ENCODE measurements at regions not wholly inside any gene's neighbourhood (a gene's known extent, or its start where the extent isn't known, plus 50 kb on each side); places are given as distances from the start of the nearest gene placed in this dataset.

GRCh38 chr12:17809206-17809605 lies 280.8 kb downstream of the RERGL start:
- no peak for DNase-seq (ENCODE audit: low read depth)

GRCh38 chr12:17802657-17803641 lies 287.0 kb downstream of the RERGL start:
- DNase-seq (ENCODE audit: low read depth), result no peak

GRCh38 chr12:17793854-17794253 lies 296.1 kb downstream of the RERGL start:
- no peak for DNase-seq (ENCODE audit: low read depth)

GRCh38 chr12:17778242-17778641 lies 311.8 kb downstream of the RERGL start:
- DNase-seq (ENCODE audit: low read depth), result no peak

GRCh38 chr12:17763366-17763765 lies 326.6 kb downstream of the RERGL start:
- DNase-seq (ENCODE audit: low read depth), result no peak

GRCh38 chr12:17759982-17760381 lies 330.0 kb downstream of the RERGL start:
- DNase-seq (ENCODE audit: low read depth), result no peak

Data from Daoy (cell line).